CD4-positive, alpha-beta T cell treated with Interleukin-17A for 1 hour (primary cell): ENCODE measurements at regions not wholly inside any gene's neighbourhood (a gene's known extent, or its start where the extent isn't known, plus 50 kb on each side); places are given as distances from the start of the nearest gene placed in this dataset.

ENCODE experiments used
- DNase-seq: peaks from one replicate; pipeline ENCODE4 v3.0.0-alpha.2; 2020

GRCh38 chr2:41705634-41706033 lies 342.2 kb upstream of the PKDCC start:
- no peak for DNase-seq

- DNase-seq, result no peak
These were observed 341.5 kb upstream of the PKDCC start for GRCh38 chr2:41706286-41706685.

GRCh38 chr2:41707790-41708451 lies 339.9 kb upstream of the PKDCC start:
- DNase-seq, result no peak

GRCh38 chr2:41709702-41710599 lies 337.9 kb upstream of the PKDCC start:
- DNase-seq, result no peak

GRCh38 chr2:41710944-41711343 lies 336.9 kb upstream of the PKDCC start:
- no peak for DNase-seq

GRCh38 chr2:41711736-41712135 lies 336.1 kb upstream of the PKDCC start:
- DNase-seq, result no peak

- DNase-seq, result no peak
These were observed 331.3 kb upstream of the PKDCC start for GRCh38 chr2:41716497-41716896.

- no peak for DNase-seq
These were observed 330.0 kb upstream of the PKDCC start for GRCh38 chr2:41717839-41718238.

GRCh38 chr2:41718705-41719104 lies 329.1 kb upstream of the PKDCC start:
- no peak for DNase-seq

GRCh38 chr2:41719756-41720155 lies 328.1 kb upstream of the PKDCC start:
- no peak for DNase-seq

- no peak for DNase-seq
These were observed 327.2 kb upstream of the PKDCC start for GRCh38 chr2:41720331-41721251.

GRCh38 chr2:41722668-41723369 lies 325.0 kb upstream of the PKDCC start:
- no peak for DNase-seq

- DNase-seq, result no peak
These were observed 324.3 kb upstream of the PKDCC start for GRCh38 chr2:41723526-41723925.

- DNase-seq, result no peak
These were observed 323.4 kb upstream of the PKDCC start for GRCh38 chr2:41724465-41724864.

GRCh38 chr2:41725901-41726300 lies 321.9 kb upstream of the PKDCC start:
- DNase-seq, result no peak

- DNase-seq, result no peak
These were observed 321.5 kb upstream of the PKDCC start for GRCh38 chr2:41726364-41726763.

GRCh38 chr2:41727152-41727551 lies 320.7 kb upstream of the PKDCC start:
- DNase-seq, result no peak

GRCh38 chr2:41727711-41728110 lies 320.1 kb upstream of the PKDCC start:
- no peak for DNase-seq

GRCh38 chr2:41728788-41729338 lies 319.0 kb upstream of the PKDCC start:
- DNase-seq, result no peak

- DNase-seq, result no peak
These were observed 317.9 kb upstream of the PKDCC start for GRCh38 chr2:41729800-41730364.

GRCh38 chr2:41735006-41735405 lies 312.8 kb upstream of the PKDCC start:
- no peak for DNase-seq

GRCh38 chr2:41735476-41735875 lies 312.3 kb upstream of the PKDCC start:
- no peak for DNase-seq
